ENCODE measurements at regions not wholly inside any gene's neighbourhood (a gene's known extent, or its start where the extent isn't known, plus 50 kb on each side); places are given as distances from the start of the nearest gene placed in this dataset.

GRCh38 chr18:78861116-78861515, 118.5 kb upstream of the SALL3 start:
- no peak overlapping the region for H3K4me3 ChIP-seq
- no peaks in the 10 kb centered on the region for H3K27me3 ChIP-seq
- H3K4me1 ChIP-seq: no peaks in the 10 kb centered on the region
- no peak for TF ChIP-seq POLR2AphosphoS5 (IDR thresholded peaks at IDR 0.05; ENCODE audit: insufficient read depth in 1 of 2, low read depth in 1 of 2)
- TF ChIP-seq POLR2A (IDR thresholded peaks at IDR 0.05): no peak
- TF ChIP-seq CTCF (IDR thresholded peaks at IDR 0.05): no peak
- H3K27ac ChIP-seq: no peak overlapping the region
- intact Hi-C loops (cut with DNase I): no loop called here
- H3K9me3 ChIP-seq: no peaks in the 10 kb centered on the region
- DNase-seq (ENCODE audit: extremely low spot score in 2 of 2): no peak
- no peaks in the 10 kb centered on the region for H3K36me3 ChIP-seq

- TF ChIP-seq POLR2A (IDR thresholded peaks at IDR 0.05) (no peak), POLR2AphosphoS5 (IDR thresholded peaks at IDR 0.05; ENCODE audit: insufficient read depth in 1 of 2, low read depth in 1 of 2) (no peak), CTCF (IDR thresholded peaks at IDR 0.05) (no peak)
- no peaks in the 10 kb centered on the region for H3K9me3 ChIP-seq
- H3K4me3 ChIP-seq: no peak overlapping the region
- no peak overlapping the region for H3K27ac ChIP-seq
- DNase-seq (ENCODE audit: extremely low spot score in 2 of 2): no peak
- intact Hi-C loops (cut with DNase I): no loop called here
- H3K36me3 ChIP-seq: no peaks in the 10 kb centered on the region
- no peaks in the 10 kb centered on the region for H3K4me1 ChIP-seq
- no peaks in the 10 kb centered on the region for H3K27me3 ChIP-seq
These were observed 117.9 kb upstream of the SALL3 start for GRCh38 chr18:78861706-78862105.

GRCh38 chr18:78862395-78862794, 117.2 kb upstream of the SALL3 start:
- H3K27me3 ChIP-seq: no peaks in the 10 kb centered on the region
- intact Hi-C loops (cut with DNase I): no loop called here
- DNase-seq (ENCODE audit: extremely low spot score in 2 of 2): peak in 1 of 2 donors; percentile 64

GRCh38 chr18:78865056-78865598, 114.5 kb upstream of the SALL3 start:
- TF ChIP-seq POLR2AphosphoS5 (IDR thresholded peaks at IDR 0.05; ENCODE audit: insufficient read depth in 1 of 2, low read depth in 1 of 2) (no peak), CTCF (IDR thresholded peaks at IDR 0.05) (no peak), POLR2A (IDR thresholded peaks at IDR 0.05) (no peak)
- no peak for DNase-seq (ENCODE audit: extremely low spot score in 2 of 2)
- no peaks in the 10 kb centered on the region for H3K4me1 ChIP-seq
- no peak overlapping the region for H3K27ac ChIP-seq
- H3K36me3 ChIP-seq: no peaks in the 10 kb centered on the region
- intact Hi-C loops (cut with DNase I): no loop called here
- no peaks in the 10 kb centered on the region for H3K9me3 ChIP-seq
- no peak overlapping the region for H3K4me3 ChIP-seq
- H3K27me3 ChIP-seq: no peaks in the 10 kb centered on the region

More at GRCh38 chr18:78862395-78862794, 117.2 kb upstream of the SALL3 start:
- TF ChIP-seq CTCF (IDR thresholded peaks at IDR 0.05): no peak
- TF ChIP-seq POLR2A (IDR thresholded peaks at IDR 0.05): no peak
- TF ChIP-seq POLR2AphosphoS5 (IDR thresholded peaks at IDR 0.05; ENCODE audit: insufficient read depth in 1 of 2, low read depth in 1 of 2): no peak
- Histone ChIP-seq H3K9me3 (no peaks in the 10 kb centered on the region), H3K4me3 (no peak overlapping the region), H3K36me3 (no peaks in the 10 kb centered on the region), H3K4me1 (no peaks in the 10 kb centered on the region), H3K27ac (no peak overlapping the region)

- H3K27ac ChIP-seq: no peak overlapping the region
- no peaks in the 10 kb centered on the region for H3K27me3 ChIP-seq
- no peak overlapping the region for H3K4me3 ChIP-seq
- intact Hi-C loops (cut with DNase I): no loop called here
- no peak for DNase-seq (ENCODE audit: extremely low spot score in 2 of 2)
- TF ChIP-seq POLR2A (IDR thresholded peaks at IDR 0.05) (no peak), POLR2AphosphoS5 (IDR thresholded peaks at IDR 0.05; ENCODE audit: insufficient read depth in 1 of 2, low read depth in 1 of 2) (no peak), CTCF (IDR thresholded peaks at IDR 0.05) (no peak)
- no peaks in the 10 kb centered on the region for H3K4me1 ChIP-seq
- no peaks in the 10 kb centered on the region for H3K9me3 ChIP-seq
- H3K36me3 ChIP-seq: no peaks in the 10 kb centered on the region
These were observed 113.8 kb upstream of the SALL3 start for GRCh38 chr18:78865771-78866310.

All from vagina (tissue), 2 donors.